ENCODE measurements at regions not wholly inside any gene's neighbourhood (a gene's known extent, or its start where the extent isn't known, plus 50 kb on each side); places are given as distances from the start of the nearest gene placed in this dataset.

DNA sequence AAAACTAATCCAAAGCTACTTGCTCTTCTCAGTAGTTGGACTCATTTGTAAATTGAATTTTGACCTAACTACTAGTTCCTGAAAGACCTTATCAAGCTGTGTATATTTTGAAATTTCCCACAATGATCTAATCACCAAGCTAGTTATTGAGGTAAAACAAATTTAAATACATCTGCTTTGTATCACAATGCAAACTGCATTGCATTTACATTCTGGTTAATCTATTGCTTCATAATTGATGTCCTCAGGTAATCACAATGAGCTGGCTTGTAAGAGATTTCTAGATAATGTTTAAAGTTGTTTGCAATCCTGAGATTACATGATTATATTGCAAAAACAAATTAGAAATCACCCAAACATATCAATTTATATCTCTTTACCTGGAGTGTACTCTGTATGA lies 848.8 kb downstream of the HACE1 start:
- no peak for DNase-seq
- intact Hi-C loops (cut with DNase I), result no loop called here

DNA sequence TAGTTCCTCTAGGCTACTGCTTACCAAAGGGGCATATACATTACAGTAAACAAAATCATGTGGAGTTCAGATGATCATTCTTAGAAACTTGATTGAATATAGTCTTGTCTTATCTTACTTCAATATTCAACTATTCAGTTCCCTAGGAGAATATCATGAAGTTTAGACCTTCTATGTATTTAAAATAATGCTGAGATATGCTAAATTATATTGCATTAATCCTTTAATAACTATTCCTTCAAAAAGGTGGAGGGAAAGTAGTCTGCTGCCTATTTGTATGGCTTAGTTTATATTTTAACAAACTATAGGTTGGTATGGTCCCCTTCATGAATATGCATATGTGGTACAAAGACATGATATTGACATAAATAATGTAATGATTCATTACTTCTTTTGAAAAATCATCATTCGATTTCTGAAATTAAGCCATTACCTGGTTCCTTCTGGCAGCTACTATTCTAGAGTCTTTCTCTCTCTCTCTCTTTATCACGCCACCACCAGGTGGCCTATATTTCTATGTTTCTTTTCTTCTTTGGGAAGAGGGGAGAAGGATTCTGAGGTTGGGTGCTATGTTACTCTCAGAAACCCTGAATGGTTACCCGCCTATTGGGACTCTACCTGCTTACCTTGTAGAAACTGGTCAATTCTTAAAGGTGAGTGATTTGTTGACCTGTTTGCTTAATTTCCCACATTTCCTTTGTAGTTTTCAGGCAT lies 855.8 kb downstream of the HACE1 start:
- intact Hi-C loops (cut with DNase I), result no loop called here
- no peak for DNase-seq

DNA sequence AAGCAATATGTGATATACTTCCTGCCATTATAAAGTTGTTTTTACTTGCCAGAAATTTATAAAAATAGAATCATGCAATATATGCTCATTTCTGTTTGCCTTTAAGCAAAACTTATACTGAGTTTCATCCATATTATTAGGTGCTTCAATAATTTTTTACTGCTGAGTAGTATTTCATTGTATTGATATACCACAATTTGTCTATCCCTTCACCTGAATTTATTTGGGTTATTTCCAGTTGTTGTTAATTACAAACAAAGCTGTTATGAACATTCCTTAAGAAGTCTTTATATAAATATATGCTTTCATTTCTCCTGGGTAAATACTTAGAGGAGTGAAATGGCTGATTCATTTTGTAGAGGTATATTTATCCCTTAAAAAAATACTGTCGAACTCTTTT lies 864.1 kb downstream of the HACE1 start:
- intact Hi-C loops (cut with DNase I), result no loop called here
- DNase-seq, result no peak

DNA sequence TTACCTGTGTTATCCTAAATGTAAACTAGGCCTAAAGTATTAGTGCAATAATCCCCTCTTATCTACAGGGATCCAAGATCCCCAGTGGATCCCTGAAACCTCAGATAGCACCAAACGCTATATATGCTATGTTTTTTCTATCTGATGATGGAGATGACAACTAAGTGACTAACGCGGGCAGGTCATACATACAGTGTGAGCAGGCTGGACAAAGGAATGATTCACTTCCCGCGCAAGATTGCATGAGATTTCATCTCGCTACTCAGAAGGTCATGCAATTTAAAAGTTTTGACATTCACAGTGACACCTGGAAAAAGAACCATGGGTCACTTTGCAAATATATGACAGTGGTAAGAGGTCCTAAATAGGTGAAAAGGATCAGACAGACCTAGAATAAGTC lies 875.9 kb downstream of the HACE1 start:
- intact Hi-C loops (cut with DNase I), result no loop called here
- DNase-seq, result no peak

DNA sequence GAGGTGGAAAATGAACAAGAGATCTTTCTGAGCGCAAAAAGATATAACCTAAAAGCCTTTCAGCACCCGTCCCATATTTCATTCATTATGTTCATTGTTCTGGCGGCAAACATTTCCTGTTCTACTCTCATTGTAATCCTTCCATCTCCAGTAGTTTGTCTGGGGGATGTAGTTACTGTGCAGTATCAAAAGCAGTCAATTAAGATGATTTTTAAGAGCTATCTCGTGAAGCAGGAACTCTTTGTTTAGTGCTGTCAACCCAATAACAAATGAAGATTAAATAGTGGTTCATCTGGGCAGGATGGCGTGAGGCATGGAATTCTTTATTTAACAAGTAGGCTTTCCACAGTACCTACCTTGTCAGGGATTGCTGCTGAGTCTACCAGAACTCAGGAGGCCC lies 876.7 kb downstream of the HACE1 start:
- intact Hi-C loops (cut with DNase I), result no loop called here
- DNase-seq, result no peak

DNA sequence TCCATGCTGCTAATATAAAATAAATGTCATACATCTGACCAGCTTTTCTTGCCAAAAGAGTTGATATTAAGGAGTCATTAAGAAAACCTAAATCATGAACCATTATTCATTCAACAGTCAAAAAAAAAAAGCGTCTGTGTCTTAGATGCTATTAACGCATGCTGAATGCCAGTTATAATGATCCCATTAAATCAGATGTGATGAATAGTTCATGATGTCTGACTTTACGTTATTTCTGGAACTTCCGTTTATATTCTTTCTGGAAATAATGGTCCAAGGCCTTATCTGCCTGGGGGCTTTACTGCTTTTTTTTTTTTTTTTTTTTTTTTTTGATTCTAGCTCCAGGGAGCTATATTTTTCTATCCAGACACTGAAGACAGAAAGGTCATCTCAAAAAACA lies 877.1 kb downstream of the HACE1 start:
- DNase-seq, result no peak
- intact Hi-C loops (cut with DNase I), result no loop called here

DNA sequence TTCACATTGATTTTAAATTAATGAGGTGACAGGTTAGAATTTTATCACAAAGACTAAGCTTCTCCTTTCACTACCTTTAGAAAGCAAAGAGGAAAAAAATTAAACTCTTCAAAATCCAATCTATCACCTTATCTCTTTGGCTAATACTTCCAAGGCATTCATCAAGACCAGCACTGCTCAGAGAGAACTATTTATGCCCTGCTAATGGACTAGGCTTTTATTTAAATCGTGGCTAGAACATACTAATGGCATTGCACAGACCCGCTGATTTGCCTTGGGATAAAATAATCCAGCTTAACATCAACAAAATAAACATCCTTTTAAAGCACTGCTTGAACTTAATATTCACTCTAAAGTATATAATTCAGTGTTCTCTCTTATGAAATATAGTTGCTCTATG lies 880.4 kb downstream of the HACE1 start:
- intact Hi-C loops (cut with DNase I), result no loop called here
- no peak for DNase-seq

DNA sequence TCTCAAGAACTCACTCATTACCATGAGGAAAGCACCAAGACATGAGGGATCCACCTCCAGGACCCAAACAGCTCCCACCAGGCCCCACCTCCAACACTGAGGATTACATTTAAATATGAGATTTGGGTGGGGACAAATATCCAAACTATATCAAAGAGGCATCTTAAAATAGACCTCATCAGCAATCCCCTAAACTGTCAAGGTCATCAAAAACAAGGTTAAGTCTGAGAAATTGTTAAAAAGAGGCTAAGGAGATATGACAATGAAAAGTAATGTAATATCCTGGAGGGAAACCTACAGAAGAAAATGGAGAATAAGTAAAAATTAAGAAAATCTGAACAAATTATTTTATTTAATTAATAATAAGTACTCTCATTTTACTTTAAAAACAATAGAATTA lies 922.3 kb downstream of the HACE1 start:
- intact Hi-C loops (cut with DNase I), result no loop called here
- no peak for DNase-seq

DNA sequence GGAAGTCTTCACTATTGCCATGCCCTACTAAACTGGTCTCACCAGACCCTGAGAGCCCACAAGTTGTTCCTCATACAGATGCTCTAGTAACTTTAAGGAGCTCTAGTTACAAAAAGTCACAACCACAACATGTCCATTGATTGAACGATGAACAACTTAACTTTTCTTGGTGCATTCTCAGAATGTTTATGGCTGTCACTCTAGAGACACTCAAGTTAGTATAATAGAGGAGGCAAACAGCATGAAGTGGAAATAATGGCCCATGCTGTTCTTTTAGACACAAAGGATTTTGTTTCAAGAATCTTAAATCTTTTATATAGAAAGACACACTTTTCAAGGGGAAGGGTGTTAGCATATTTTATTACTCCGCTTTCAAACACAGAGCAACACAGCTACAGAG lies 934.4 kb downstream of the HACE1 start:
- intact Hi-C loops (cut with DNase I), result no loop called here

DNA sequence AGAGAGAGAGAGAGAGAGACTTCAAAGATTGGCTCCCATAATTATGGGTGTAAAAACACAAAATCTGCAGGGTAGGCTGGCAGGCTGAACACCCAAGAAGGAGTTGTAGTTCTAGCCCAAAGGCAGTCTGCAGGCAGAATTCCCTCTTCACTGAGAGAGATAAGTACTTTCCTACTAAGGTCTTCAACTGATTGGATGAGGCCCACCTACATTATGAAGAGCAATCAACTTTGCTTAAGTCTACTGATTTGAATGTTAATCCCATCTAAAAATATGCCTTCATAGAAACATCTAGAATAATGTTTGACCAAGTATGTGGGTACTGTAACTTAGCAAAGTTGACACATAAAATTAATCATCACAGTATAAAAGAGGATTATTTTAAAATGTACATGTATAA lies 949.7 kb downstream of the HACE1 start:
- intact Hi-C loops (cut with DNase I), result no loop called here
- DNase-seq, result no peak

More for the DNA sequence above, 934.4 kb downstream of the HACE1 start:
- no peak for DNase-seq

DNA sequence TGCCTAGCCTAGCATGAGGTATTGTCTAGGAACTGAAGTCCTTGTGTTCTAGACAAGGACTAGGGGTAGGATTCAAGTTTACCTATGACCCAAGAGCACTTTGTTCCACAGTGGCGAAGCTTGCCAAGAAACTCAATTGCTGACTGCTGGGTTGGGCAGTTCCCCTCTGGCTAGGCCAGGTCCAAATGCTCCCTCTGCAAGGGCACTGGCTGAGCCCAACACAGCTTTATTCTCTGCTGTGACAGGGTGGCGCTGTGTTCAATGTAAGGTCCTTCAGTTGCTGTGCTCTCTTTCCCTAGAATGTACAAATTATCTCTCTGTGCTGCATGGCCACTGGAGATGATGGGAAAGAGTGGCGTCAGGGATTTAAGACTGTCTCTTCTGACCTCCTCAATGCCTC lies 950.8 kb downstream of the HACE1 start:
- DNase-seq, result no peak
- intact Hi-C loops (cut with DNase I), result no loop called here

DNA sequence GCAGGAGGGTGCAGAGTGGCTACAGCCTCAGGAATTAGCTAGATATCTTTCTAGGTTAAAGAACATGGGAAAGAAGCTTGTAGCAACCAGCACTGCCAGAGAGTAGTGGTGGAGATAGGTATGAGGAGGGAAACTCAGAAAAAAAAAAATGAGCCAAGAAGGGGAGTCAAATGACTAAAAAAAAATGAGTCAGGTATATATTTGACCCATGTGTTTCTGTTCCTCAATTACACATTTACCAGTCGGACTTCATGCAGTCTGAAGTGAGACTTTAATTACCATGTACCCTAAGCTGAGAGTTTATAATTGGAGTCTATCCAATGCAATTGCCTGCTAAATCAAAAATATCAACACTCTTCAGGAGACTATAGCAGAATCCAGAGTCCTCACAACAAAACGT lies 964.6 kb downstream of the HACE1 start:
- intact Hi-C loops (cut with DNase I), result no loop called here
- no peak for DNase-seq

DNA sequence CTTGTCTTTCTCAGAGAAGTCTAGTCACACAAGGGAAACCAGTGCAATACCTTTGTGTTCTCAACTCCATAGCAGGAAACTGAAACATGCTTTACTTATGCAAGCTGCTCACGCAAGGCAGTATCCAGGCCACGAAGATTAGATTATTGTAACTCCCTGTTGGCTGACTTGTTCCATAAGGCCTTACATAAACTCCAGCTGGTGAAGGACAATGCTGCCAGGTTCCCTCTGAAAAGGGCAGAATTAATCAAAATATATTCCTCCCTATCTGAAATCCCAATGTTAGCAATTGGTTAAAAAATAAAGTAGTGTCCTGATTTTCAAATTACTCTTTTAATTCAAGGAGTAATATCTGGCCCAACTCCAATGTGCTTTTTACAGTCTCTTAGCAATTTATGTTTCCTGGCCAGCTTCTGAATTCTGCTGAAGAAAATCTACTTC lies 966.6 kb downstream of the HACE1 start:
- DNase-seq, result no peak
- intact Hi-C loops (cut with DNase I), result no loop called here

DNA sequence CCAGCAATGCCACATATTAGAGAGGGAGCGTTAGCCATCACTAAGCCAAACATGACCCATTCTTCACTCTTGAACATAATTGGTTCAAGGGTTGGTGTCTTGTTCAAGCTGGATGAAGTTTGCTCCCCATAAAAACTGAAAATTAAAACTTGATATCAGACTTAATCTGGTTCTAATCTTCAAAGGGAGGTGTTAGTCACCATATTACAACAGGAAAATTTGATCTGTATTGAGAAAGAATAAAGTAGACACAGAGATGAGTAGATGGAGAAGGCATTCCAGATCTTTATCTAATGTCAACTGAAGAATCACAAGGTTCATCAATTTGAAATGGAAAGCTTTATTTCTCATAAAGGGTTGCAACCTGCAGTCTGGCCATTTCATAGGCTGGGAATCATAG lies 972.8 kb downstream of the HACE1 start:
- no peak for DNase-seq
- intact Hi-C loops (cut with DNase I), result no loop called here

DNA sequence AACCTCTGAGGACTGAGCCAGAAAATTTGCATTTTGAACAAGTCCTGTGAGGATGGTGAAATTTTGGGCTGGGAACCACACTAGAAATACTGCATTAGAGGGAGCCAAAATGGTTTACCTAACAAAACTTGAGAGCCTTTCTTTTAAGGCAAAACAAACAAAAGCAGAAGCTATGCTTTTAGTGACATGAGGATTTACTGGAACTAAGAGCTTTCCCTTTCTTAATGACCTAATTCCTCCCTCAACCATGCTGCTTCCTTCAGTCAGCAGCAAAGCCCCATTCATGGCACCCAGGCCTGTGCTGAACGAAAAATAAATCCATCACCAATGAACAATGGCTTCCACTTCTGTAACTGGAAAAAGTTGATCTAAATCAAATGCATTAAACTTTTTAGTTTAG lies 974.3 kb downstream of the HACE1 start:
- no peak for DNase-seq
- intact Hi-C loops (cut with DNase I), result no loop called here

DNA sequence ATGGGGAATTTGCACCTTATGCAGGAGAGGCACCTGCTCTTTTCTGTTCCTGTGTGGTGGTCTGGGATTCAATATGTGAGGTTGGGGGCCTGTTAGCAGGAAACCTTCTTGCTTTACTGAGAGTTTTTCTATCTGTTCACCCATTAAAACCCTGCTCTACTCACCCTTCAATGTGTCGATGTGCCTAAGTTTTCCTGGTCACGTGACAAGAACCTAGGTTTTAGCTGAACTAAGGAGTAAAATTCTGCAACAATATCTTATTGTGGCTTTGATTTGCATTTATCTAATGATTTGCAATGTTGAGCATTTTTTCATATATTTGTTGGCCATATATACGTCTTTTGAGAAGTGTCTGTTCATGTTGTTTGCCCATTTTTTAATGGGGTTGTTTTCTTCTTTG lies 979.9 kb downstream of the HACE1 start:
- intact Hi-C loops (cut with DNase I), result no loop called here
- DNase-seq, result no peak

DNA sequence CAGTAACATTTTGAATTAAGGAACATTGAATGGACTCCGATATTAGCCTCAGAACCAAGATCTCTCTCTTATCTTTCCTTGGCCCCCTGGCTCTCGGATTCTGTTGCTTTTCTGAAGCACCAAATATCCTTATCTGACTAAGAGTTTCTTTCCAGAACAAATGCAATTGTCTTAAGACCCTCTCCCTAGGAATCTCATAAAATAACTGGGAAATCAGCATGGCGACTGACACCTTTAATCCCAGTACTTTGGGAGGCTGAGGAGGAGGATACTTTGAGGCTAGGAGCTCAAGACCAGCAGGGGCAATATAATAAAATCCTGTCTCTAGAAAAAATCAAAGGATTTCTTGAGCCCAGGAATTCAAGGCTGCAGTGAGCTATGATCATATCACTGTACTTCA lies 984.5 kb downstream of the HACE1 start:
- no peak for DNase-seq

DNA sequence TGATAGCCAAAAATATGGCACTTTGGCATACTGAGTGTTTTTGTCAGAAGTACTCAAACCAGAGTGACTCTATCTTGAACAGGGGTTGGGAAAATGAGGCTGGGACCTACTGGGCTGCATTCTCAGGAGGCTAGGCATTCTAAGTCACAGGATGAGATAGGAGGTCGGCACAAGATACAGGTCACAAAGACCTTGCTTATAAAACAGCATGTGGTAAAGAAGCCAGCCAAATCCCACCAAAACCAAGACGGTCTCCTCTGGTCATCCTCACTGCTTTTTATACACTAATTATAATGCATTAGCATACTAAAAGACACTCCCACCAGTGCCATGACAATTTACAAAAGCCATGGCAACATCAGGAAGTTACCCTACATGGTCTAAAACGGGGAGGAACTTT lies 985.1 kb downstream of the HACE1 start:
- intact Hi-C loops (cut with DNase I), result no loop called here

More for the DNA sequence above, 984.5 kb downstream of the HACE1 start:
- intact Hi-C loops (cut with DNase I), result no loop called here

DNA sequence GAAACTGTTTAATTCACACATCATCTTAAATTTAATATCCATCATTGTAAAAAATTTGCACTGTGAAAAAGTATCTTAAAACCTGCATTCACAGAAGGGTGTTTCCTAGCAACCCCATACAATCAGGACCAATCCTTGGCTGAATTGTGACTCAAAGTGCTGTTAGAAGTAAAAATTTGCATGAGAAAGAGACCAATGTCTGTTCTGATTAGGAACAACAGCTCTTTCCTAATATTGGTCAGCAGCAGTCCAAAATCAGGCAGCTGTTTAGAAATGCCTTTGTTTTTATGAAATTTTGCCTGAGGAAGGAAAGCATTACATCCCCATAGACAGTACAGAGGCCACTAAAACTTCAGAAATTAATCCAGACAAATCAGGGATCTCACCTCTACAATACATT lies 987.0 kb downstream of the HACE1 start:
- intact Hi-C loops (cut with DNase I), result no loop called here
- DNase-seq, result no peak

More for the DNA sequence above, 985.1 kb downstream of the HACE1 start:
- no peak for DNase-seq

DNA sequence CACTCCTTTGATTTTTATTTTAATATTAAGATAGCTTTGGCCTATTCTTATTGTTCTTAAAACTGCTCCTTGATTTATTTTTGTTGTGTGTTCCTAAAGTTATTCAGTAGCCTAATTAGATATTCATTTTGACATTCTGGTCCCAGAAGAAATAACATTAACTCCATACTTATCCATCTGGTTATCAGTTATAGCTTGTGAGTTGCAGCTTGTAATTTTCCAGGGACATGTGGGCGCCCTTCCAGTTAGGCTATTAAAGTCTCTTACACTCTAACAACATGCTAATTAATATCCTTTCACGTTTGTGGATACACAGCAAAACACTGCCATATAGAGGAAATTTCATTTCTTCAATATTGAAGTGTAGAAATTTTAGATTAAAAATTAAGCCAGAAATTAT lies 987.5 kb downstream of the HACE1 start:
- no peak for DNase-seq
- intact Hi-C loops (cut with DNase I), result no loop called here

DNA sequence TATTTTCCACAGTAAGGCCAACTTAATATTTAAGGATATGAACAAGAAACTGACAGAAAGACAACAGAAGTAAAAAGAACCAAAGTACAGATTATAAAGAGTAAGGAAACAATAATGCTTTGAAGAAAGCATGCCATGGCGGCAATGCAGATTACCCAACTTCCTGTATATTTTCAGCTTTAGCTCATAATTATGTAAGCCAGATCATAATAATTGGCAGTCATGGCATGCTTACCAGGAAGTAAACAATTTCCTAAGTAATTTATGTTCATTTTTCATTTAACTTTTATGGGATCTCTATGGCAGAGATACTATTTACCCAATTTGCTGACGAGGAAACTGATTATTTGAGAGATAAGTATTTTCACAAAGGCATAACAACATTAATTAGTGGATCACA lies 988.7 kb downstream of the HACE1 start:
- DNase-seq, result no peak
- intact Hi-C loops (cut with DNase I), result no loop called here

DNA sequence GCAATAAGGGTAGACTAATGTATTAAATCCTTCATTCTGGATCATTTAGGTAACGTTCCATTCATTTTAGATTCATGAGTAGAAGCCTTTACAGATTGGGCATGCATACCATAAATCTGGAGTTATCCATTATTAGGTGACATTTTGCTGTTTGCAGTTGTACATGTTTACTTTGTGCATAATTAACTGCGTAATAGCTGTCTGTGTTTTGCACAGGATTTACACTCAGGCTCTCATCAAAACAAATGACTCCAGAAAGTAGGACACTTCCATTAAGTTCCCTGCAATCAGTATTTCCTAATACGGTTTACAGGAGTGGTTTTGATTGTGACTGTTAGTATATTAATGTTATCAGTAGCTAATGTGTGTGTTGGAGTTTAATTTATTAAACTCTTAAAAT lies 997.4 kb downstream of the HACE1 start:
- intact Hi-C loops (cut with DNase I), result no loop called here
- DNase-seq, result no peak

DNA sequence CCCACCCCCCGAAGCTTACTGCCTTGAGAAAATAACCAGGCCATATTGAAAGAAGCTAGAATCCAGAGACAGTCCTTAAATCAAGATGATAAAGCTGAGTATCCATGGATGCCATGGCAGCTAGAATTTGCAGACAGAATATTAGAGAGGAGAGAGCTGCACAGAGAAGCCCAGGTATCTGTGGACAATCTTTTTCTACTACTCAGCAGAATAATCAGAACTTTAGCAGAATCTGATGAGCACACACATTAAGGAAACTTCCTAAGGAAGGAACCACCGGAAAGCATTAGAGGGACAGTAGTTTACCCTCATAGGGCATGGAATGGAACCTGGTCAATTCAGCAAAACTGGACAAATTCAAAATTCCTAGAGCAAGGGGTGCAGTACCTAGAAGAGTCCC lies 1001.7 kb downstream of the HACE1 start:
- DNase-seq, result no peak
- intact Hi-C loops (cut with DNase I), result no loop called here
